ENCODE measurements at regions not wholly inside any gene's neighbourhood (a gene's known extent, or its start where the extent isn't known, plus 50 kb on each side); places are given as distances from the start of the nearest gene placed in this dataset.
A peak's percentile ranks its signal among the peaks of the same experiment; 100 is the strongest.

GRCh38 chr1:188043536-188044245 is 1214.9 kb downstream of the PLA2G4A start:
- Histone ChIP-seq H3K4me1 (ENCODE audit: control insufficient read depth, low read depth, low read length) (no peaks in the 10 kb centered on the region), H2BK5ac (ENCODE audit: low read length) (no peak overlapping the region), H3K9ac (ENCODE audit: low read length) (no peak overlapping the region), H3K79me1 (ENCODE audit: low read length) (no peaks in the 10 kb centered on the region), H3K79me2 (ENCODE audit: control insufficient read depth, insufficient read depth, low read length) (no peaks in the 10 kb centered on the region), H3K4me3 (ENCODE audit: low read length) (no peak overlapping the region), H2BK120ac (ENCODE audit: low read depth, low read length) (no peak overlapping the region), H4K8ac (ENCODE audit: low read depth, low read length) (no peak overlapping the region), H3K4me2 (ENCODE audit: low read length) (no peak overlapping the region), H3K56ac (ENCODE audit: low read length) (no peak overlapping the region), H3K23ac (ENCODE audit: low read length) (no peak overlapping the region), H2BK15ac (replicated peaks; ENCODE audit: low read depth) (no peak overlapping the region), H4K5ac (ENCODE audit: low read length) (no peak overlapping the region), H3K27me3 (ENCODE audit: insufficient read depth, low read length, poor library complexity) (no peaks in the 10 kb centered on the region), H3K4ac (ENCODE audit: low read depth, low read length) (no peak overlapping the region), H3K27ac (ENCODE audit: low read depth, low read length) (no peak overlapping the region), H3K36me3 (ENCODE audit: control insufficient read depth, insufficient read depth, low read length) (no peaks in the 10 kb centered on the region), H3K18ac (ENCODE audit: low read length) (no peak overlapping the region), H2AK5ac (ENCODE audit: low read length) (no peak overlapping the region)
- DNase-seq, result peak; percentile 10
- WGBS (ENCODE audit: extremely low coverage, insufficient coverage, low lambda C conversion rate), result no CpG with 5 or more reads among the region's 4 CpGs

- H3K23ac ChIP-seq (ENCODE audit: low read length), result no peak overlapping the region
- no peak overlapping the region for H4K5ac ChIP-seq (ENCODE audit: low read length)
- no peaks in the 10 kb centered on the region for H3K36me3 ChIP-seq (ENCODE audit: control insufficient read depth, insufficient read depth, low read length)
- no peak overlapping the region for H3K27ac ChIP-seq (ENCODE audit: low read depth, low read length)
- no peak overlapping the region for H2BK120ac ChIP-seq (ENCODE audit: low read depth, low read length)
- H3K27me3 ChIP-seq (ENCODE audit: insufficient read depth, low read length, poor library complexity), result no peaks in the 10 kb centered on the region
- H2BK15ac ChIP-seq (replicated peaks; ENCODE audit: low read depth), result no peak overlapping the region
- no peak overlapping the region for H3K4ac ChIP-seq (ENCODE audit: low read depth, low read length)
- no peak overlapping the region for H3K9ac ChIP-seq (ENCODE audit: low read length)
- H3K4me1 ChIP-seq (ENCODE audit: control insufficient read depth, low read depth, low read length), result no peaks in the 10 kb centered on the region
- no peak overlapping the region for H3K18ac ChIP-seq (ENCODE audit: low read length)
- no peak for DNase-seq
- no peak overlapping the region for H3K56ac ChIP-seq (ENCODE audit: low read length)
- no peak overlapping the region for H2BK5ac ChIP-seq (ENCODE audit: low read length)
- no peak overlapping the region for H4K8ac ChIP-seq (ENCODE audit: low read depth, low read length)
- H3K79me2 ChIP-seq (ENCODE audit: control insufficient read depth, insufficient read depth, low read length), result no peaks in the 10 kb centered on the region
- no peaks in the 10 kb centered on the region for H3K79me1 ChIP-seq (ENCODE audit: low read length)
- H3K4me2 ChIP-seq (ENCODE audit: low read length), result no peak overlapping the region
- H3K4me3 ChIP-seq (ENCODE audit: low read length), result no peak overlapping the region
- no peak overlapping the region for H2AK5ac ChIP-seq (ENCODE audit: low read length)
Observed at GRCh38 chr1:188050250-188050649, 1221.5 kb downstream of the PLA2G4A start.

- H3K9ac ChIP-seq (ENCODE audit: low read length), result no peak overlapping the region
- H3K36me3 ChIP-seq (ENCODE audit: control insufficient read depth, insufficient read depth, low read length), result no peaks in the 10 kb centered on the region
- no peaks in the 10 kb centered on the region for H3K79me2 ChIP-seq (ENCODE audit: control insufficient read depth, insufficient read depth, low read length)
- H3K4me1 ChIP-seq (ENCODE audit: control insufficient read depth, low read depth, low read length), result no peaks in the 10 kb centered on the region
- H3K4ac ChIP-seq (ENCODE audit: low read depth, low read length), result no peak overlapping the region
- H2AK5ac ChIP-seq (ENCODE audit: low read length), result no peak overlapping the region
- no peaks in the 10 kb centered on the region for H3K27me3 ChIP-seq (ENCODE audit: insufficient read depth, low read length, poor library complexity)
- WGBS (ENCODE audit: extremely low coverage, insufficient coverage, low lambda C conversion rate), result no CpG with 5 or more reads among the region's 7 CpGs
- no peak overlapping the region for H3K27ac ChIP-seq (ENCODE audit: low read depth, low read length)
- H3K79me1 ChIP-seq (ENCODE audit: low read length), result no peaks in the 10 kb centered on the region
- H3K4me2 ChIP-seq (ENCODE audit: low read length), result no peak overlapping the region
- no peak overlapping the region for H4K5ac ChIP-seq (ENCODE audit: low read length)
- no peak overlapping the region for H2BK15ac ChIP-seq (replicated peaks; ENCODE audit: low read depth)
- no peak overlapping the region for H3K18ac ChIP-seq (ENCODE audit: low read length)
- no peak overlapping the region for H2BK5ac ChIP-seq (ENCODE audit: low read length)
- no peak overlapping the region for H2BK120ac ChIP-seq (ENCODE audit: low read depth, low read length)
- no peak overlapping the region for H3K4me3 ChIP-seq (ENCODE audit: low read length)
- H3K23ac ChIP-seq (ENCODE audit: low read length), result no peak overlapping the region
- H4K8ac ChIP-seq (ENCODE audit: low read depth, low read length), result no peak overlapping the region
- no peak for DNase-seq
- H3K56ac ChIP-seq (ENCODE audit: low read length), result no peak overlapping the region
Observed at GRCh38 chr1:188056011-188056410, 1227.3 kb downstream of the PLA2G4A start.

- Histone ChIP-seq H3K4me1 (ENCODE audit: control insufficient read depth, low read depth, low read length) (no peaks in the 10 kb centered on the region), H3K36me3 (ENCODE audit: control insufficient read depth, insufficient read depth, low read length) (no peaks in the 10 kb centered on the region), H3K79me1 (ENCODE audit: low read length) (no peaks in the 10 kb centered on the region), H2BK5ac (ENCODE audit: low read length) (no peak overlapping the region), H4K8ac (ENCODE audit: low read depth, low read length) (no peak overlapping the region), H3K23ac (ENCODE audit: low read length) (no peak overlapping the region), H2AK5ac (ENCODE audit: low read length) (no peak overlapping the region), H3K79me2 (ENCODE audit: control insufficient read depth, insufficient read depth, low read length) (no peaks in the 10 kb centered on the region), H3K18ac (ENCODE audit: low read length) (no peak overlapping the region), H3K4ac (ENCODE audit: low read depth, low read length) (no peak overlapping the region), H2BK120ac (ENCODE audit: low read depth, low read length) (no peak overlapping the region), H3K4me3 (ENCODE audit: low read length) (no peak overlapping the region), H4K5ac (ENCODE audit: low read length) (no peak overlapping the region), H3K56ac (ENCODE audit: low read length) (no peak overlapping the region), H3K9ac (ENCODE audit: low read length) (no peak overlapping the region), H3K27ac (ENCODE audit: low read depth, low read length) (no peak overlapping the region), H3K27me3 (ENCODE audit: insufficient read depth, low read length, poor library complexity) (no peaks in the 10 kb centered on the region), H3K4me2 (ENCODE audit: low read length) (no peak overlapping the region), H2BK15ac (replicated peaks; ENCODE audit: low read depth) (no peak overlapping the region)
- DNase-seq, result no peak
- WGBS (ENCODE audit: extremely low coverage, insufficient coverage, low lambda C conversion rate), result no CpG with 5 or more reads among the region's 1 CpG
Observed at GRCh38 chr1:188058801-188059200, 1230.1 kb downstream of the PLA2G4A start.

GRCh38 chr1:188061881-188062280 is 1233.1 kb downstream of the PLA2G4A start:
- no peak overlapping the region for H3K23ac ChIP-seq (ENCODE audit: low read length)
- H2BK15ac ChIP-seq (replicated peaks; ENCODE audit: low read depth), result no peak overlapping the region
- no peak overlapping the region for H2AK5ac ChIP-seq (ENCODE audit: low read length)
- H4K5ac ChIP-seq (ENCODE audit: low read length), result no peak overlapping the region
- H3K79me2 ChIP-seq (ENCODE audit: control insufficient read depth, insufficient read depth, low read length), result no peaks in the 10 kb centered on the region
- no peak overlapping the region for H3K56ac ChIP-seq (ENCODE audit: low read length)
- no peak overlapping the region for H3K4me2 ChIP-seq (ENCODE audit: low read length)
- H2BK5ac ChIP-seq (ENCODE audit: low read length), result no peak overlapping the region
- H3K4me3 ChIP-seq (ENCODE audit: low read length), result no peak overlapping the region
- no peaks in the 10 kb centered on the region for H3K4me1 ChIP-seq (ENCODE audit: control insufficient read depth, low read depth, low read length)
- H3K18ac ChIP-seq (ENCODE audit: low read length), result no peak overlapping the region
- no peak for DNase-seq
- no peak overlapping the region for H3K27ac ChIP-seq (ENCODE audit: low read depth, low read length)
- no peaks in the 10 kb centered on the region for H3K79me1 ChIP-seq (ENCODE audit: low read length)
- no peak overlapping the region for H3K9ac ChIP-seq (ENCODE audit: low read length)
- H3K4ac ChIP-seq (ENCODE audit: low read depth, low read length), result no peak overlapping the region
- no peak overlapping the region for H4K8ac ChIP-seq (ENCODE audit: low read depth, low read length)
- no peaks in the 10 kb centered on the region for H3K27me3 ChIP-seq (ENCODE audit: insufficient read depth, low read length, poor library complexity)
- H3K36me3 ChIP-seq (ENCODE audit: control insufficient read depth, insufficient read depth, low read length), result no peaks in the 10 kb centered on the region
- H2BK120ac ChIP-seq (ENCODE audit: low read depth, low read length), result no peak overlapping the region

GRCh38 chr1:188062456-188062855 is 1233.7 kb downstream of the PLA2G4A start:
- Histone ChIP-seq H3K79me2 (ENCODE audit: control insufficient read depth, insufficient read depth, low read length) (no peaks in the 10 kb centered on the region), H3K79me1 (ENCODE audit: low read length) (no peaks in the 10 kb centered on the region), H3K4ac (ENCODE audit: low read depth, low read length) (no peak overlapping the region), H3K27ac (ENCODE audit: low read depth, low read length) (no peak overlapping the region), H3K23ac (ENCODE audit: low read length) (no peak overlapping the region), H2BK5ac (ENCODE audit: low read length) (no peak overlapping the region), H3K4me1 (ENCODE audit: control insufficient read depth, low read depth, low read length) (no peaks in the 10 kb centered on the region), H2BK120ac (ENCODE audit: low read depth, low read length) (no peak overlapping the region), H3K56ac (ENCODE audit: low read length) (no peak overlapping the region), H2BK15ac (replicated peaks; ENCODE audit: low read depth) (no peak overlapping the region), H4K8ac (ENCODE audit: low read depth, low read length) (no peak overlapping the region), H3K4me3 (ENCODE audit: low read length) (no peak overlapping the region), H3K18ac (ENCODE audit: low read length) (no peak overlapping the region), H3K36me3 (ENCODE audit: control insufficient read depth, insufficient read depth, low read length) (no peaks in the 10 kb centered on the region), H3K4me2 (ENCODE audit: low read length) (no peak overlapping the region), H2AK5ac (ENCODE audit: low read length) (no peak overlapping the region), H3K27me3 (ENCODE audit: insufficient read depth, low read length, poor library complexity) (no peaks in the 10 kb centered on the region), H4K5ac (ENCODE audit: low read length) (no peak overlapping the region), H3K9ac (ENCODE audit: low read length) (no peak overlapping the region)
- WGBS (ENCODE audit: extremely low coverage, insufficient coverage, low lambda C conversion rate), result no CpG with 5 or more reads among the region's 1 CpG
- DNase-seq, result no peak
